GM19238 (cell line): ENCODE measurements at regions not wholly inside any gene's neighbourhood (a gene's known extent, or its start where the extent isn't known, plus 50 kb on each side); places are given as distances from the start of the nearest gene placed in this dataset.
"Not testable (repeated sequence)": the region's sequence is repeated elsewhere in the genome, so short reads cannot be mapped to it uniquely, and the experiment has no call there.

Experiments used
- DNase-seq: peaks from one replicate; pipeline ENCODE4 v3.0.0; 2011; ENCODE audit warnings: low spot score; ENCODE audit not compliant: insufficient read length

- DNase-seq, result no peak
Measured at GRCh38 chr5:82620957-82621600, 342.9 kb upstream of the RPS23 start.

DNA sequence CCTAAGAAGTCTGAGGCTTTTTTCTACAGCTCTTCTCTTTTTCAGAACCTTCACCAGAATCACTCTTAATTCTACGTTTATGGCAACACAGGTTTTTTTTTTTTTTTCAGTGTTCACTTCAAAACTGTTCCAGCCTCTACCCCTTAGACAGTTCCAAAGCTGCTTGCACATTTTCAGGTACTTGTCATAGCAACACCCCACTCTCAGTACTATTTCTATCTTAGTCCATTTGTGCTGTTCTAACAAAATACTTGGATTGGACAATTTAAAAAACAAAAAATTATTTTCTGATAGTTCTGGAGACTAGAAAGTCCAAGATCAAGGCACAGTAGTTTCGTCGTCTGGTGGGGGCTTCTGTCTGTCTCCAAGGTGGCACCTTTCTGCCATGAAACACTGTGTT is 340.9 kb upstream of the RPS23 start:
- no peak for DNase-seq

- no peak for DNase-seq
Measured at GRCh38 chr5:82614706-82615105, 336.6 kb upstream of the RPS23 start.

GRCh38 chr5:82613891-82614290 is 335.7 kb upstream of the RPS23 start:
- no peak for DNase-seq

- no peak for DNase-seq
Measured at GRCh38 chr5:82610686-82611085, 332.5 kb upstream of the RPS23 start.

- no peak for DNase-seq
Measured at GRCh38 chr5:82605441-82605973, 327.4 kb upstream of the RPS23 start.

GRCh38 chr5:82603033-82603987 is 325.2 kb upstream of the RPS23 start:
- DNase-seq, result no peak

DNA sequence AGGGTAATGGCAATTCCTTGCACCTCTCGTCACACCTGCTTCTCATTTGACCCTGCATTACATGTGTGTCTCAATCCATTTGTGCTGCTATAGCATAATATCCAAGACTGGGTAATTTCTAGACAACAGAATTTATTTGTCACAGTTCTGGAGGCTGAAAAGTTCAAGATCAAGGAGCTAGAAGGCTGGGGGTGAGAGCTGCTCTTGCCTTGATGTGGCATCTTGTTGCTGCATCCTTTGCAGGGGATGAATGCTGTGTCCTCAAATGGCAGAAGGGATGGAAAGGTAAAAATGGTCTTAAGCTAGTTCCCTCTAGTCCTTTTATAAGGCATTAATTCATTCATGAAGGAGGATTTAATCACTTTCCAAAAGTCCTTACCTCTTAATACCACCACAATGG is 323.7 kb upstream of the RPS23 start:
- DNase-seq, result no peak

GRCh38 chr5:82601077-82601476 is 322.9 kb upstream of the RPS23 start:
- no peak for DNase-seq

GRCh38 chr5:82599692-82600091 is 321.5 kb upstream of the RPS23 start:
- DNase-seq, result no peak

DNA sequence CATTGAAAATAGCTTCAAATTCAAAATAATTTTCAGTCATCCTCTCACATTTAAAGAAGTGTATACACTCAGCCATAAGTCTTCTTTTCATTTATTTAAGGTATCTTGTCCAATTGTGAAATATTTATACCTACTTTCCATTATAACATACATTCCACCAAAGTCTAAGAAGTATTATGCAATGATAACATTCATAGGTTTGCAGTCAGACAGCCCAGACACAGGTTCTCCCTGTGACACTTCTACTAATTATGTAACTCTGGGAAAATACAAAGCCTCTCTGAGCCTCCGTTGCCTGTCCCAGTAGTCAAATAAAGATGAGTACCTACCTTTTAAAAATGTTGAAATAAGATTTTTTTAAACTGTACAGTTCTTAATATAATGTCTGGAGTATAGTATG is 320.9 kb upstream of the RPS23 start:
- no peak for DNase-seq

DNA sequence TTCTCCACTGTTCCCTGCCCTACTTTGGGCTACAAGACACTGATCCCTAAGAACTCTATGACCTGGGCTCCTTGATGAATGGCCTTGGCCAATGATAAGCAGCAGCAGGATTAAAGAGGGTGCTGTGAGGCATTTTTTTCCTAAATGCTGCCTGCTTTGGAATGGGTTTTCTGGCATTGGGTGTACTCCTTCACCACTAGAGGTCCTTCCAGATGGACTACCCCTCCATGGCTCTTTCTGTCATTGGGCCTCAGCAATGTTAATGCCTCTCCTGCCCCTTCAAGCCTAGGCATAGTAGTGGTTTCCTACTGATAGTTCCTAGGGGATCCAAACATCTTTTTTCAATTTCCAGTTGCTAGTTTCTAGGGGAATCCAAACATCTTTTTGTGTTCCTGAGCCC is 319.3 kb upstream of the RPS23 start:
- no peak for DNase-seq

- DNase-seq, result no peak
Measured at GRCh38 chr5:82596451-82596850, 318.3 kb upstream of the RPS23 start.

DNA sequence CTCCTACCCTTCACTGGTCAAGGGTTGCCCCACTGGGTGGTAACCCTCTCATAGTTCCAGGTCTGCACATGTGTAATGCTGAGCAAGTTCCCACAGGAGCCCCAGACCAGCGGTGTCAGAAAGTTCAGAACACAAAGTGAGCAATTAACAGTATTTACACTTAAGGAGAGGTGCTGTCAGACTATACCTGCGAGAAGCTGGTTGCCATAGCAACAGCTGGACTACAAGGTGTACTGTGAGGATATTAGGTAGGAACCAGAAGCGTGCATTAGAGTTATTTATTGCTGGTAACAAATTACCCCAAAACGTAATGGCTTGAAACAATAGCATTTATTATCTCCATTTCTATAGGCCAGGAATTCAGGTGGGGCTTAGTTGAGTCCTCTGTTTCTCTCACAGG is 317.0 kb upstream of the RPS23 start:
- no peak for DNase-seq

GRCh38 chr5:82594097-82594496 is 315.9 kb upstream of the RPS23 start:
- no peak for DNase-seq

DNA sequence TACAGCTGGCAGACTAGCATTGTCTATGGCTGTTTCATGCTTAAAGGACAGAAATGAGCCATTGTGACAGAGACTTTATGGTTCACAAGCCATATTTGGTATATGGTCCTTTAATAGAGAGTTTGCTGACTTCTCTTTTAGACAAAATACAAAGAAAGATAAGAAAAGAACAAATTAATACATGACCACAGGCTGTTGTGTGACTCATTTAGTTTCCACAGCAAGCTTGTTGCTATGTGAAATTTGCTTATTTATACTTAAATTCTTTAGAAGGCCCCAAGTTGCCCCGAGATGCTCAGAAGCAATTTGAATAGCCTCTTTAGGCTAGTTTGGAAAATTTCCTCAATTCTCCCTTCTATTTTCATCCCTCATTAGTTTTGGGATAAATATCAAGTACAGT is 315.3 kb upstream of the RPS23 start:
- DNase-seq, result no peak

GRCh38 chr5:82591021-82591515 is 312.9 kb upstream of the RPS23 start:
- DNase-seq, result no peak

DNA sequence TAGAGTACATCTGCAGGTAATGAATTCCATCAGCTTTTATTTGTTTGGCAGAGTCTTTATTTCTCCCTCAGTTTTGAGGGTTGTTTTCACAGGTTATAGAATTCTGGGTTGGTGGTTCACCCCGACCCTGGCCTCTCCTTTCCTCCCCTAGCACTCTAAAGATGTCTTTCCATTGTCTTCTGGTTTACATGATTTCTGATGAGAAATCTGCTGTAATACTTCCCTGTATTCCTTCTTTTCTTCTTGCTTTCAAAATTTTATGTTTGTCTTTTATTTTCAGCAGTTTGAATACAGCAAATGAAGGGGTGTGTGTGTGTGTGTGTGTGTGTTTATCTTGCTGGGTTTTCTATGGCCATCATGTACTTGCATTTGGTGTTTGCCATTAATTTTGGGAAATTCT is 312.0 kb upstream of the RPS23 start:
- DNase-seq, result no peak

DNA sequence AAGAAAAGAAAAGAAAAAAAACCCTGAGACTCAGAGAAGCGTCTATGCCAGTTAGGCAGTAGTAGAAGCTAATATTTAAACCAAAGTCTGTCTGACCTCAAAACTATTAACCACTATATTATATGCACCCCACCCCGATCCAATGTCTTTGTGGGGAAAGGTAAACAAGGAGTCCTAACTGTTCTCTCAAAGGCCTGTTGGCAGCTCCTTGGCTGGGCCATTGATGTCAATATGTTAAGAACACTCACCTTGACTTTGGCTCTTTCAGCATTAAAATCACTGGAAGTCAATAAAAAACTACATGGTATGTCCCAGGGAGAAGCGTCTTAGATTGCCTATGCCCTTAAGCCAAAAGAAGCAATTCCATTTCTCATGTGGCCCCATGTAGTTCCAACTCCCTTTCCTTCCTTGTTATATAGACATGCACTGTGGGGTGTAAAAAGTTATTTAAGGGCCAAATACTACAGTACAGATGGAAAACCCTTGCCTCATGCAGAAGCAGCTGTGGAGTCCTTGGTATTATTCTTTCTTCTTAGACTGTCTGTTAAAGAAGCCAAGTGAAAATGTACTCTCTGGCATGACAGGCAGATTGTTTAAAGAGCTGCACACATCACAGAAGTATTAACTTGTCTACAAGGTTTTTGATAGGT is 308.6 kb upstream of the RPS23 start:
- no peak for DNase-seq

GRCh38 chr5:82586181-82586580 is 308.0 kb upstream of the RPS23 start:
- DNase-seq, result no peak

DNA sequence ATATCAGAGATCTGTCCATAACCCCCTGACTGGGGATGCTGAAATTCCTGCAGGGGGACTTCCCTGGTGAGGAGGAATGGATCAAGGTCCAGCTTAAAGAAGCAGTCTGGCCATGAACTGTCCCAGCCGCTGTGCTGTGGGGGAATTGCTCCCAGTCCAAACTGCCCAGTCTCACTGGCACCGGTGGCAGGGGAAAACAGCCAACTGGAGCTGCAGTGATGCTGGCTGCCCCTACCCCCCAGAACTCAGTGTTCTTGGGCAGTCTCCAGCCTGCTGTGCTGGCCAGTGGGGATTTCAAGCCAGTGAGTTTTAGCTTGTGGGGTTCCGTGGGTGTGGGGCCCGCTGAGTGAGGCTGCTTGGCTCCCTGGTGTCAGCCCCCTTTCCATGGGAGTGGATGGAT is 306.5 kb upstream of the RPS23 start:
- DNase-seq, result no peak

- not testable (repeated sequence) for DNase-seq
Measured at GRCh38 chr5:82583331-82583730, 305.2 kb upstream of the RPS23 start.
